ENCODE measurements at regions not wholly inside any gene's neighbourhood (a gene's known extent, or its start where the extent isn't known, plus 50 kb on each side); places are given as distances from the start of the nearest gene placed in this dataset.

- Histone ChIP-seq H3K27me3 (ENCODE audit: control insufficient read depth in 1 of 2, insufficient read depth in 2 of 2, low read length in 2 of 2) (peaks cover 0 to 3% of the 10 kb centered on the region in 2 donors), H3K27ac (ENCODE audit: low read depth, low read length) (no peak overlapping the region), H3K9me3 (ENCODE audit: control insufficient read depth in 1 of 2, low read length in 2 of 2) (no peaks in the 10 kb centered on the region), H3K4me3 (ENCODE audit: low read depth in 1 of 2, low read length in 2 of 2) (no peak overlapping the region), H3K4me1 (ENCODE audit: control insufficient read depth in 1 of 2, insufficient read depth in 2 of 2, low read length in 2 of 2) (no peaks in the 10 kb centered on the region), H3K9ac (ENCODE audit: low read depth in 1 of 2, low read length in 2 of 2) (no peak overlapping the region), H3K36me3 (ENCODE audit: control insufficient read depth in 1 of 2, insufficient read depth in 2 of 2, low read length in 2 of 2) (no peaks in the 10 kb centered on the region)
Measured at GRCh38 chr19:32240316-32240715, 105.1 kb upstream of the ZNF507 start.

- Histone ChIP-seq H3K27me3 (ENCODE audit: control insufficient read depth in 1 of 2, insufficient read depth in 2 of 2, low read length in 2 of 2) (no peaks in the 10 kb centered on the region), H3K27ac (ENCODE audit: low read depth, low read length) (no peak overlapping the region), H3K9me3 (ENCODE audit: control insufficient read depth in 1 of 2, low read length in 2 of 2) (no peaks in the 10 kb centered on the region), H3K4me1 (ENCODE audit: control insufficient read depth in 1 of 2, insufficient read depth in 2 of 2, low read length in 2 of 2) (no peaks in the 10 kb centered on the region), H3K36me3 (ENCODE audit: control insufficient read depth in 1 of 2, insufficient read depth in 2 of 2, low read length in 2 of 2) (no peaks in the 10 kb centered on the region), H3K4me3 (ENCODE audit: low read depth in 1 of 2, low read length in 2 of 2) (no peak overlapping the region), H3K9ac (ENCODE audit: low read depth in 1 of 2, low read length in 2 of 2) (no peak overlapping the region)
Measured at GRCh38 chr19:32241306-32241705, 104.1 kb upstream of the ZNF507 start.

DNA sequence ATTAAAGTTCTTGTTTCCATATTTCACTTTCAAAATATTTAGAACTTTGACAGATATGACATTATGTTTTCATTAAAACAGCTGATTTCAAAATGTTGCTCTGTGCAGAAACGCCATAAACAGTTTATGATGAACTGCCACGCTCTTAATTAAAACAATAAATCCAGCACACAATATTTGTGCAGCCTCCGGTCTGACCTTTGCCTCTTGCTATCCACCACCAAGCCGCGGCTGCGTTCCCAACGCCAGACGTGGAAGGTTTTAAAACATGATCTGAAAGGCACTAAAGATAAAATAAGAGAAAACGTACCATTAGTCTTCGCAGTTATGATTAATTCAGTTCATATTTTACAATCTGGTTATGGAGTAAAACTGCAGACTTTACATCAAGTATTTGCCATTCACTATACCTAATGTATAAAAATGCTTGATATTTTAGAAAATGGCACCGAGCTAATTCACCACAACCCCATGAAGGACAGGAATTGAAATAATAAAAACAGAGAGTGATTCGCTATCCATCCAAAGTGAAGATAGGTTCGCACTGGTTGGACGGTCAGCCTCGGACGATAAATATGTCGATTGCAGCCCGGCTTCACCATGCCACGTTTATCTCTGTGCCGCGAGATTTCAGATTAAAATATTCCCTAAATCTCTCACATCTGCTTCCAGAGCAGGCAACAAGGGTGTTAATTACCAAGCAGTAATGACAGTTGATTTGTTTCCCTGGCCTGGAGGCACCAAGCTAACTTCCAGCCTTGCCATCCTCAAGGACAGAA is 103.3 kb upstream of the ZNF507 start:
- no peaks in the 10 kb centered on the region for H3K36me3 ChIP-seq (ENCODE audit: control insufficient read depth in 1 of 2, insufficient read depth in 2 of 2, low read length in 2 of 2)
- H3K4me3 ChIP-seq (ENCODE audit: low read depth in 1 of 2, low read length in 2 of 2): no peak overlapping the region

GRCh38 chr19:32246006-32246405 is 99.4 kb upstream of the ZNF507 start:
- no peak overlapping the region for H3K9ac ChIP-seq (ENCODE audit: low read depth in 1 of 2, low read length in 2 of 2)
- no peaks in the 10 kb centered on the region for H3K9me3 ChIP-seq (ENCODE audit: control insufficient read depth in 1 of 2, low read length in 2 of 2)
- no peaks in the 10 kb centered on the region for H3K4me1 ChIP-seq (ENCODE audit: control insufficient read depth in 1 of 2, insufficient read depth in 2 of 2, low read length in 2 of 2)
- no peaks in the 10 kb centered on the region for H3K27me3 ChIP-seq (ENCODE audit: control insufficient read depth in 1 of 2, insufficient read depth in 2 of 2, low read length in 2 of 2)
- H3K27ac ChIP-seq (ENCODE audit: low read depth, low read length): no peak overlapping the region
- H3K4me3 ChIP-seq (ENCODE audit: low read depth in 1 of 2, low read length in 2 of 2): no peak overlapping the region
- H3K36me3 ChIP-seq (ENCODE audit: control insufficient read depth in 1 of 2, insufficient read depth in 2 of 2, low read length in 2 of 2): no peaks in the 10 kb centered on the region

More for the DNA sequence above, 103.3 kb upstream of the ZNF507 start:
- Histone ChIP-seq H3K27me3 (ENCODE audit: control insufficient read depth in 1 of 2, insufficient read depth in 2 of 2, low read length in 2 of 2) (no peaks in the 10 kb centered on the region), H3K27ac (ENCODE audit: low read depth, low read length) (no peak overlapping the region), H3K4me1 (ENCODE audit: control insufficient read depth in 1 of 2, insufficient read depth in 2 of 2, low read length in 2 of 2) (no peaks in the 10 kb centered on the region), H3K9ac (ENCODE audit: low read depth in 1 of 2, low read length in 2 of 2) (no peak overlapping the region), H3K9me3 (ENCODE audit: control insufficient read depth in 1 of 2, low read length in 2 of 2) (no peaks in the 10 kb centered on the region)

GRCh38 chr19:32251634-32252332 is 93.6 kb upstream of the ZNF507 start:
- Histone ChIP-seq H3K9ac (ENCODE audit: low read depth in 1 of 2, low read length in 2 of 2) (no peak overlapping the region), H3K4me1 (ENCODE audit: control insufficient read depth in 1 of 2, insufficient read depth in 2 of 2, low read length in 2 of 2) (no peaks in the 10 kb centered on the region), H3K36me3 (ENCODE audit: control insufficient read depth in 1 of 2, insufficient read depth in 2 of 2, low read length in 2 of 2) (no peaks in the 10 kb centered on the region), H3K9me3 (ENCODE audit: control insufficient read depth in 1 of 2, low read length in 2 of 2) (no peaks in the 10 kb centered on the region), H3K27ac (ENCODE audit: low read depth, low read length) (no peak overlapping the region), H3K27me3 (ENCODE audit: control insufficient read depth in 1 of 2, insufficient read depth in 2 of 2, low read length in 2 of 2) (no peaks in the 10 kb centered on the region), H3K4me3 (ENCODE audit: low read depth in 1 of 2, low read length in 2 of 2) (no peak overlapping the region)

DNA sequence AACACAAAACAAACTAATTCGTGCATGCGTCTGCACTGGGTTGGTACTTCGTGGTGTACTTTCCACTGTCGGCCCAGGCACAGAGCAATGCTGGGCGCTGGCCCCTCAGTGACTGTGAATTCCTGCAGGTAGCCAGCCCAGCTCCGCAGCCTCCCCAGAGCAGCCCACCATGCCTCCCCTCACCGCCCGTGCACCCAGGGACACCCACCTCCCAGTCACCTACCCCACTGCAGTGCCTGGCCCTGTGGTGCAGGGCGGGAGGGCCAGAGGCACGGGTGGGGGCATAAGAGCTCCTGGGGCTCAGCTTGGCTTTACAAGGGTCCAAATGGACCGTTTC is 93.1 kb upstream of the ZNF507 start:
- Histone ChIP-seq H3K27me3 (ENCODE audit: control insufficient read depth in 1 of 2, insufficient read depth in 2 of 2, low read length in 2 of 2) (no peaks in the 10 kb centered on the region), H3K9ac (ENCODE audit: low read depth in 1 of 2, low read length in 2 of 2) (no peak overlapping the region), H3K4me3 (ENCODE audit: low read depth in 1 of 2, low read length in 2 of 2) (no peak overlapping the region), H3K4me1 (ENCODE audit: control insufficient read depth in 1 of 2, insufficient read depth in 2 of 2, low read length in 2 of 2) (no peaks in the 10 kb centered on the region), H3K36me3 (ENCODE audit: control insufficient read depth in 1 of 2, insufficient read depth in 2 of 2, low read length in 2 of 2) (no peaks in the 10 kb centered on the region), H3K27ac (ENCODE audit: low read depth, low read length) (no peak overlapping the region), H3K9me3 (ENCODE audit: control insufficient read depth in 1 of 2, low read length in 2 of 2) (no peaks in the 10 kb centered on the region)

DNA sequence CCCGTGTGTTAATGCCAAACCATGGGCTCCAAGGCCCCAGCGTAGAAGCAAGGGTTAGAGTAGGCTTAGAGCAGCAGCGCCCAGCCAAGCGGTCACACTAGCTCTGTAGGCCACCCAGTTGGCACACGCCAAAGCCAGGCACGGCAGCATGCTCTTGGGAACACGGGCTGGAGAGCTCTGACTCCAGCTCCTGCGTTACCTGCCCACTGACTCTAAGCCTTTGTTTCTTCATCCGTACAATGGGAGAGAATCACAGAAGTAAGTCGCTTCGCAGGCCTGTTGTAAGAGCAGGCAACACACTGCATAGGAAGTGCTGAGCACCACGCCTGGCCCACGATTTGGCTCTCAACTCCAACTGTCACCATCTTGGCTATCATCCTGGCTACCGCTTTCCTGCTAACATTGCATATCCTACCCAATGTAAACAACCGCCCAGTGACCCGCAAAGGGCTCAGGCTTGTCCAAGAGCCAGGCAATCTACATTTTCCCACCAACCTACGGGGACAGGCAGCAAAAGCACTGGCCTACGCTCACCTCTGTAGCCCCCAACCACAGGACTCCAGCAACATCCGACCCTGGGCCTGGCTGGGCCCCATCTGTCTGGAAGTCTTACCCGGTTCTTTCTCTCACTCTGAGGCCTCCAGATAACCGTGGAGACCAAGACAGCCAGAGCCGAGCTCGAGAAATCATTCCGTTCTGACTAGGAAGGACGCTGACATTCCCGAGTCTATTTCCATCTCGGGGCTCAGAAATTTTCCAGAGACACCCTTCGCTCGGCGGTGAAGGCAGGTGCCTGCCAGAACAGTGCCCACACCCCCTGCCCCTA is 91.5 kb upstream of the ZNF507 start:
- no peak overlapping the region for H3K27ac ChIP-seq (ENCODE audit: low read depth, low read length)
- H3K27me3 ChIP-seq (ENCODE audit: control insufficient read depth in 1 of 2, insufficient read depth in 2 of 2, low read length in 2 of 2): no peaks in the 10 kb centered on the region
- H3K4me1 ChIP-seq (ENCODE audit: control insufficient read depth in 1 of 2, insufficient read depth in 2 of 2, low read length in 2 of 2): no peaks in the 10 kb centered on the region
- H3K36me3 ChIP-seq (ENCODE audit: control insufficient read depth in 1 of 2, insufficient read depth in 2 of 2, low read length in 2 of 2): no peaks in the 10 kb centered on the region
- no peak overlapping the region for H3K9ac ChIP-seq (ENCODE audit: low read depth in 1 of 2, low read length in 2 of 2)
- H3K9me3 ChIP-seq (ENCODE audit: control insufficient read depth in 1 of 2, low read length in 2 of 2): no peaks in the 10 kb centered on the region
- H3K4me3 ChIP-seq (ENCODE audit: low read depth in 1 of 2, low read length in 2 of 2): no peak overlapping the region

DNA sequence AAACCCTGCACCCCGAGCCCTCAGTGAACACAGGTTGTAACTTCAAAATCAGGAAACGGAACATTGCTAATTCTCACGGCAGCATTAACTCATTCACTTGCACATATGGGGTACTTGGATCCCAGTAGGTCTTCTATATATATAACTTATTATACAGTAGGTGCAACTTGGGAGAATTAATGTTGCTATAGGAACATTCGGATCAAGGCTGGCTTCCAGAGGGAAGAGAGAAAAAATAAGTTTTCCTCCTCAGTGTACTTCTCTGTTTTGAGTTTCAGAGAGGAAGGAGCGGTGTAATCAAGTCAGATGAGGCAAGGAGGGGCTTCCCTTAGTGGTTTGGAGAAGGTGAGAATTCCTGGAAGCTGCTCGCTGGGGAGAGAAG is 90.9 kb upstream of the ZNF507 start:
- no peak overlapping the region for H3K4me3 ChIP-seq (ENCODE audit: low read depth in 1 of 2, low read length in 2 of 2)
- no peak overlapping the region for H3K9ac ChIP-seq (ENCODE audit: low read depth in 1 of 2, low read length in 2 of 2)
- H3K27me3 ChIP-seq (ENCODE audit: control insufficient read depth in 1 of 2, insufficient read depth in 2 of 2, low read length in 2 of 2): no peaks in the 10 kb centered on the region
- H3K9me3 ChIP-seq (ENCODE audit: control insufficient read depth in 1 of 2, low read length in 2 of 2): no peaks in the 10 kb centered on the region
- H3K4me1 ChIP-seq (ENCODE audit: control insufficient read depth in 1 of 2, insufficient read depth in 2 of 2, low read length in 2 of 2): no peaks in the 10 kb centered on the region
- H3K27ac ChIP-seq (ENCODE audit: low read depth, low read length): no peak overlapping the region
- H3K36me3 ChIP-seq (ENCODE audit: control insufficient read depth in 1 of 2, insufficient read depth in 2 of 2, low read length in 2 of 2): no peaks in the 10 kb centered on the region

DNA sequence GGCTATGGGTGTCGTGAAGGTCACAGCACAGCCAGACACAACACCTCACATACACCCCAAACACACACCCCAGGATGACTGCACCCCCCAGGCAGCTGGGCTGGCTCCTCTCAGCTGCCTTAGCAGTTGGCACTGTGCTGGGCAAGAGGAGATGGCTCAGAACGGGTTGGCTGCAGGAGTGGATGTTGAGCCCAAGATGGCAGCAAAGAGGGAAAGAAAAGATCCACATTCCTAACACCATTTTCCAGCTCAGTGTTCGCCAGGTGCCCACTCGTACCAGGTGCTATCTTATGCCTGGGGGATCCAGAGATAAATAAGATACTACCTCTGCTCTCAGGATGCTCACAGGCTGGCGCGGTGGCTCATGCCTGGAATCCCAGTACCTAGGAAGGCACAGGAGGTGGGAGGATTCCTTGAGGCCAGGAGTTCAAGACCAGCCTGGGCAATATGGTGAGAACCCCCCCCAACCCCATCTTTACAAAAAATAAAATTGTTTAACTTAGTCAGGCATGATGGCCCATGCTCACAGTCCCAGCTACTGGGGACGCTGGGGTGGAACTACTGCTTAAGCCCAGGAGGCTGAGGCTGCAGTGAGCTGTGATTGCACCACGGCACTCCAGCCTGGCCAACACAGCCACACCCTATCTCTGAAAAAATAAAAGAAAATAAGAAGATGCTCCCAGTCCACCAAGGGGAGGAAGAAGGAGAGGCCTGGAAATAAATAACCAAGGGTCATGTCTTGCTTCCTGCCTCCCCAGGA is 89.7 kb upstream of the ZNF507 start:
- Histone ChIP-seq H3K27me3 (ENCODE audit: control insufficient read depth in 1 of 2, insufficient read depth in 2 of 2, low read length in 2 of 2) (no peaks in the 10 kb centered on the region), H3K36me3 (ENCODE audit: control insufficient read depth in 1 of 2, insufficient read depth in 2 of 2, low read length in 2 of 2) (no peaks in the 10 kb centered on the region), H3K9me3 (ENCODE audit: control insufficient read depth in 1 of 2, low read length in 2 of 2) (no peaks in the 10 kb centered on the region), H3K27ac (ENCODE audit: low read depth, low read length) (no peak overlapping the region), H3K9ac (ENCODE audit: low read depth in 1 of 2, low read length in 2 of 2) (no peak overlapping the region), H3K4me3 (ENCODE audit: low read depth in 1 of 2, low read length in 2 of 2) (no peak overlapping the region), H3K4me1 (ENCODE audit: control insufficient read depth in 1 of 2, insufficient read depth in 2 of 2, low read length in 2 of 2) (no peaks in the 10 kb centered on the region)

All from duodenal mucosa (tissue), 2 donors.